Right lung (tissue), 2 donors: ENCODE measurements at regions not wholly inside any gene's neighbourhood (a gene's known extent, or its start where the extent isn't known, plus 50 kb on each side); places are given as distances from the start of the nearest gene placed in this dataset.
"Not testable (repeated sequence)": the region's sequence is repeated elsewhere in the genome, so short reads cannot be mapped to it uniquely, and the experiment has no call there.

Source experiments
- DNase-seq, 2 donors: peaks; one replicate each; pipeline ENCODE4 v3.0.0-alpha.2; 2013

DNA sequence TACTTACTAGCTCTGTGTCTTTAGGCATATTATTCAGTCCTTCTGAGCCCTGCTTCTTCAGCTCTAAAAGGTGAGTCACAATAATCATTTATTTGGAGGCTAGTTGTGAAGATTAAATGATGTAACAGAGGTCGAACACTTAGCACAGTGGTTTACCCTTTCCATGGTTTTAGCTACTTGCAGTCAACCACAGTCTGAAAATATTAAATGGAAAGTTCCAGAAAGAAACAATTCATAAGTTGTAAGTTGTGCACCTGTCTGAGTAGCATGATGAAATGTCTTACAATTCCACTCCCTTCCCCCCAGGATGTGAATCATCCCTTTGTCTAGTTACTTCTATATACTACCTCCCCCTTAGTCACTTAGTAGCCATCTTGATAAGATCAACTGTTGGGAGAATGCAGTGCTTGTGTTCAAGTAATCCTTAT lies 217.6 kb upstream of the THUMPD2 start:
- no peak for DNase-seq

DNA sequence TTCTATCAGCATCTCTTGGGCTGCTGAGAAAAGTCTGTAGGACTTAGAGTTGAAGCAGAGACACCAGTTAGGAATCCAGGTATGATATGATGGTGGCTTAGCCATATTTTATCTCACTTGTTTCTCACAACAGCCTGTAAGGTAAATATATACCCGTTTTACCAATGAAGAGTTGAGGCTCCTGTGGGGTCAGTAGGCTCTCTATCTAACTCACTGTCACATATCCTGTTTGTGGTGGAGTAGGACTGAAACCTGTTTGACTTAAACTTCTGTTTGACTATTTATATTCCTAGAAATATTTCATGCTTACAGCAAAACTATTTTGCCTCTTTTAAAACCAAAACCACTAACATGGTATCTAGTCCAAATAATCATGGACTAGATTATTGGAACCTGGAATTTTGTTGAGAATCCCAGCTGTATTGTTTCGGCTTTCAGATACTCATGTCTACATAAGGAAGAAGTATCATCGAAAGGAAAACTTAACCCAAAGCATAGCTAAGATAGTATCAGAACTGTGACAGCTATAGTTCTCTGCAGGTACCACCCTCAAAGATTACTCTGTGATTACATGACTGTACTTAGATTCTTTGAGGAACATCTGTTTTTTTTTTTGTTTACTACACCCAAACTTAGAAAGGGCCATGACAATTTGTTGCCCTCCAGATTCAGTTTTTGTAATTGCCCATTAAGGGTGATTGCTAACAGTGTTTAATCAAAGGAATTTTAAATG lies 216.1 kb upstream of the THUMPD2 start:
- no peak for DNase-seq

DNA sequence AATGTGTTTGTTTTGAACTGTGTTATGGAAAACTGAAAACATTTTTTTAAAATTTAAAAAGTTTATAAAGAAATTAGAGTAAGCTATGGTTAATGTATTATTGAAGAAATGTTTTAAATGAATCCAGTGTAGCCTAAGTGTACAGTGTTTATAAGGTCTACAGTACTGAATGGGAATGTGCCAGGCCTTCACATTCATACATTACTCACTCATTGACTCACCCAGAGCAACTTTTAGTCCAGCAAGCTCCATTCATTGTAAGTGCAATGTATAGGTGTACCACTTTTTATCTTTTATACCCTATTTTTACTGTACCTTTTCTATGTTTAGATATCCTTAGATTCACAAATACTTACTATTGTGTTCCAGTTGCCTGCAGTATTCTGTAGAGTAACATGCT lies 215.1 kb upstream of the THUMPD2 start:
- DNase-seq: no peak

DNA sequence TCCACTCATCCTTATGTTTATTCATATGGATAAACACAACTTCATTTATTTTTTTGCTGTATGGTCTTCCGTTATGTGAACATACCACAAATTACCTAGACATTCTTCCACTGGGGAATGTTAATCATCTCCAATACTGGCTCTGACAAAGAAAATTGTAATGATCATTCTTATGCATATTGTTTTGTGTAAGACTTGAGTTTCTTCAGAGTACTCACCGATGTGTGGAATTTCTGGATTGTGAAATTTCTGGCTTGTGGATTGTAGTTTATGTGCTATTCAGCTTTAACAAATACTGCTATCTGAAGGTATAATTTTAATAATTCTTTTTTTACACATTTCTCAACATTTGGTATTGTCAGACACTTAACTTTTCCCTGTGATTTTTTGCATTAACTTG lies 212.2 kb upstream of the THUMPD2 start:
- DNase-seq: no peak

DNA sequence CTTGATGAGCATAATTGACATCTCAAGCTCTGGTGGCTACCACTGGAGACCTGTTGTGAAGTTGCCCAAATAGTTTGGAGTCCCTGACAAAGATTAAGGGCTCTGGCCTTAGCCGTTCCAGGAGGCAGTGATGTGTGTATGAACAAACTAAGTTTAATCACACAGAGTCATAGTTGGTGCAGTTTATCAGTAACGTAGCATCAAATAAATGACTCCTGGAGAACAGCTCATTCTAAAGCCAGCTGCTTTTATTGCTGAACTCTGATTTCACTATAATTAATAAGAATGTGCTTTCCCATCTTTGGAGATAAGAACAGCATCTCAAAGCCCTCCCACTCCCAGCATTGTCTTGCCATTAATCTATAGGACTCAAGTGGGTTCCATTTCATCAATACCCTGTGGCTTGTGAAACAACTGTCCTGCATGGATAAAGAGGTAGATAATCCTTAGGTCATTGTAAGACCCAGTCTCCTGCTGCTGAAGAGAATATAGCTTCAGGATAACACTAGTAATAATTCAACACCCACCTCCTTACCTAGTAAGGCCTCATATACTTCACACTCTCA lies 211.4 kb upstream of the THUMPD2 start:
- DNase-seq: no peak

DNA sequence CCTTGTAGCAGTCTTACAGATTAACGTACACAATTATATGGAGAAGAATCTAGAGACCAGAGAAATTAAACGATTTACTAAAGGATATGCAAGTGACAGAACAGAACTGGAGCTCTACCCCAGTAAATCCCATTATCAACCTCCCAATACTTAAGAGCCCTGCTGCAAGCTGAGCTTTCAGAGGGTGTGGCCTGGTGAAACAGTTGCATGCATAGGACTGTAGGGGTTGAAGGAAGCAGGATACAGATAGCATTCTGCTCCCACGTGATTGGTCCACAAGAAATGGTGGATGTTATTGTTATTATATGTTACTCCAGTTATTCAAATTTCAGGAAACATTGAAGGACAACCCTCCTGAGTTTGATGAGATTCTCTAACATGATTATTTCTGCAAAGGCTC lies 210.8 kb upstream of the THUMPD2 start:
- no peak for DNase-seq

DNA sequence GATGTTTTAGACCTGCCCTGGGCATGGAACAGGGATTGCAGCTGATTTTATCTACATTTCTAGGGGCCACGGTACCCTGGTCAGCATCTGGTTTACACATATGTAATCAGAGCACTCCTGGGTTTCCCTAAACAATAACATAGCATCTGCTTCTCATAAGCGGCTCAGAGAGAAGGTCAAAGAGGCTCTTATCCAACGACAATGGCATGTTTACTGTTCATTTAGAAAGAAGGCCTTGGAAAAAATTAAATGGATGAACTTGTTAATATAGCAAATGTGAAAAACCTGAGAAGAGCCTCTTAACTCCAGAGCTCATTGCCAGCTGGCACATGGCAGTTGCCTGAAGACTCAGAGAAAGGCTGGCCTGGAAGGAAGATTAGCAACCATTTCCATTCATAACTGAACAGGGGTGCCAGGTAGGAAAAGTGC lies 202.8 kb upstream of the THUMPD2 start:
- DNase-seq: no peak

DNA sequence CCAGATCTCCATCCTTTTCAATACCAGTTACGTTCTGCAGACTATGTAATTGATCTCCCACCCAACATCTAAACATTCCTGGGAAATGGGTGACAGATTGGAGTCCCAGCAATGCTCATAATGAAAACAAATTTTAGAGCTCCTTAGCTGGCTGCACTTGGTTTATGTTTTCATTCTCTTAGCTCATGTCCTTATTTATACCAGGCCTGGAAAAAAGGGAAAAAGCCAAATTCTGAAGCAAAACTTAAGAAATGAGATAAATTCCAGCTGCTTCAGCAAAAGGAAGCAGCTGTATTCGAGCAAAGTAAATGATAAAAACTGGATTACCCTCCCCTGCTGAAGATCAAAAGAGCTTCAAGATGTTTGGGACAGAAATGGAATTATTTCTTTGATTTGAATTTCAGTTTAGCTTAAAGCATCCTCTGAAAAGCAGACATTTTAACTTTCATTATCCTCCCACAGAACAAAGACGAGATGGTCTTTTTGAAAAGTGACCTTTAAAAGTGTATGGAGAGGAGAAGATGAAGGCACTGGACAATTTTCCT lies 196.5 kb upstream of the THUMPD2 start:
- DNase-seq: peak; percentile 11 to 23

DNA sequence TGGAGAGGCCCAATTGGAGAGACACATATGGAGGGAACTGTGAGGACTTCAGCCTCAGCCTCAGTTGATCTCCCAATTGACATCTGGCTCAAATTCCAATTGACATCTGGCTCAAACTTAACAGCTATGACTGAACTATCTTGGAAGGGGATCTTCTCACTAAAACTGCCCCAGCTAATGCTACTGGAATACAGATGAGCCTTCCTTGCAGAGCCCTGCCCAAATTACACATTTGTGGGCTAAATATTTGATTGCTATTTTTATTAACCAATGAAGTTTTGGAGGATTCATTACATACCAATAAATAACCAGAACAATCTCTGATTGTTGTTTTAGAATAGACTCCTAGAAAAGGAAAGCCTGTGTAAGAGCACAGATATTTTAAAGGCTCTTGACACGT lies 189.0 kb upstream of the THUMPD2 start:
- no peak for DNase-seq

DNA sequence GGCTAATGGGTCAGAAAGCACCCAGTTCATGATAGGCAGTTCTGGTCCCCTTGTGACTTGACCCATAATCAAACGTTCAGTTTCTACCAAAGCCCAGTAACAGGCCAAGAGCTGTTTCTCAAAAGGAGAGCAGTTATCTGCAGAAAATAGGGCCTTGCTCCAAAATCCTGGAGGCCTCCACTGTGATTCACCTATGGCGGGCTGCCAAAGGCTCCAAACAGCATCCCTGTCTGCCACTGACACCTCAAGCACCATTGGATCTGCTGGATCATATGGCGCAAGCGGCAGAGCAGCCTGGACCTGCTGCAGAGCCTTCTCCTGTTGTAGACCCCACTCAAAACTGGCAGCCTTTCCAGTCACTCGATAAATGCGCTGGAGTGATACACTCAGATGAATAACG lies 181.6 kb upstream of the THUMPD2 start:
- not testable (repeated sequence) for DNase-seq

DNA sequence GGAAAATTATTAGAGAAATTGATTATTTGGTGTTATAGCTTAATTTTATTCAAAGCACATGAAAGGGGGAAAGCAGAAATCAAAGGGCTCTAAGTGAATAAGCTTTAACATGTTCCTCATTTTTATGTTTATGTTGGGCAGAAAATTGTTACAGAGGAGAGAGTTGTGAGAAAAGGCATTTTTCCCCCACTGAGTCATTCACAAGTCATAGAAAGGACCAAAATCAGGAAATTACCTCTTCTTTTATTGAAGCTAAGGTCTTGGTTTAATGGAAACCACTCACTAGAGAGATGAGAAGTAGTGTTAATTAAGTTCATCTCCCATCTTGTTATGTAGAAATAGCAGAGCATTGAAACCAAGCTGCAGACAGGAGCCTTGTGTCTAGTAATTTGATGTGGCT lies 175.3 kb upstream of the THUMPD2 start:
- no peak for DNase-seq

DNA sequence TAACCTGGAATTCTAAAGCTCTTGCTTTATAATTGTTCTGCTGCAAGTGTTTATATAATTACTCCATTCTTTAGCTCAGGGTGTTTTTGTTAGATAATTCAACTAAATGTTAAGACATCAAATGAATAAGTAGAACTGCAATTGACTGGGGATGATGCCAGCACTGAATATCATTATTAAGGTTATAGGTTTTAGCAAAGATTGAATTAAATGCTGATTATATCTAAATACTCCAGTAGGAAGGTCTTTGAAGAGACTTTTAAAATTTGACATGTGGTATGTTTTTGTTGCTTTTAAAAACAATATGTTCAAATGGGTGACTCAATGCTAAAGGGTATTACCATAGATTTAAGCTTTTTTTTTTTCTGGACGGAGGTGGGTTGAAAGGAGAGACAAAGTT lies 170.1 kb upstream of the THUMPD2 start:
- DNase-seq: no peak

DNA sequence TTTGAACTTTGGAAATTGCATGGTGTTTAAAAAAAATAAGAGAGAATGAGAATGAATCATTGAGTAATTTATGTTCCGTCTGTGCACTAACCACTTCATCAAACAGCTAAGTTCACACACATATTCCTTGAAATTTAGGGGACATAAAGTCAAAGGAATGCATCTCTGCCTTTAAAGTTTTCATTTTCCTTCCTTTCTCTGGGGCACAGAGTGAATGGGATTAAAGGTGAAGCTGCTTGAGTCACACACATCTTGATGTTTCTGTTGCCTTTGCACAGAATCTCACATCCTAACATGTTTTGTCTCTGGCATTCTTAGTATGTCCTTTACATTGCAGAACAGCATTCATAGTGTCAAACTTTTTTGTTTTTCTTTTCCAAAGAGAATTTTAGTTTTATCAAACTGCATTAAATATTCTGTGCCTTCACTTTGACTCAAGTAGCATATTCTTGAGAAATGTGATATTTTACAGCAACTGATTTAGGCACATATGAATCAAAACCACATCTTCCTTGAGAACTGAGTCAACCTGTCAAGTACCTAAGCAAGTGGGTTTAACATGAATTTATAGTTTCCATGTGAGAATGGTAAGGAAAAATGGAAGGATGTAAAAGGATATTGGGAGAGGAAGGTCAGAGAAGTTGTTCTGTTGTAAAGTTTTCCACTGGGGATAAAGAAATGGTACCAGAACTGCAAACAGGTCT lies 169.1 kb upstream of the THUMPD2 start:
- DNase-seq: no peak

DNA sequence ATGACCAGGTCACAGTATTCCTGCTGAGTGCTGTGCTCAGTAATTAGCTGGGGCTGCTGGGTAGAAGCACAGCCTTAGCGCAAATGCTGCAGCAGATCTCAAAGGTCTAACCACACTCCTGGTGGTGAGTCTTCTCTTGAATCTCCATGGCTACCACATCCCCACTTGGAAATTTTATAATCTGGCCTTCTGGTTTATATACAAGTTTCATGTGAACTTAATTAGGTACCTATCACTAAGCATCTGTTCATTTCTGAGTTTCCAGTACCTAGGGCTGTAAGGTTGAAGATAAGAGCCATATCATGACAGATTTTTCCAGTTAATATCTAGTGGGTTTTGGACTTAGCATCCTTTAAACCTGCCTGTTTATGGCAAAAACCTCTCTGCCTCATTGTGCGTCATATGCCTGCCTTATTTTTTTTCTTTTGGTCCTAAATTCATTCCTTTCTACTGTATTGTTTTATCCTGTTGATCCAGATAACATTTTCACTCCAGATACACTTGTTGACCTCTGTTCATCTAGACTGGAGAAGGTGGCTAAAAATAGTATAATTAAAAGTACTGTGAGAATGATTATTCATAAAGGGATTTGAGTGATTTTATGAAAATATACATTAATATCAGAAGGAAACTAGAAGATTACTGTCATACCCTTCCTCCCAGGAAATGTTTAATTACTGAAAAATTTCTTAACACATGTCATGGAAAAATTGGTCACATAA lies 168.4 kb upstream of the THUMPD2 start:
- no peak for DNase-seq

DNA sequence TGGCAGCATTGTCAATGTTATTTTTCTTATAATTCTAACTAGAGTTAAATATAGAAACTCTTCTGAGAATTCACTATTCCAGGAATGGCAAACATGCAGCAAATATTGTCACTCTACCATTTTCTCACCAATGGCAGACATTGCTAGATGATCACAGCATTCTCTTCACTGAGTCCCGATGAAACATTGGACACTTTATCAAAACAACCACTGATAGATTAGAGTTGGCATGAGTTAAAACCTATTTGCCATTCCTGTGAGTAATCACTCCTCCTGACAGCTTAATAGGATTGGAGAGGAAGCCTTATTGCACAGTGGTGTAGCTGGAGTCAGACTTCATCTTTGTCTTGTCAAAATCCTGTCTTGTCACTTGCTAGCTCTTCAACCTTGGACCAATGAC lies 163.9 kb upstream of the THUMPD2 start:
- no peak for DNase-seq

DNA sequence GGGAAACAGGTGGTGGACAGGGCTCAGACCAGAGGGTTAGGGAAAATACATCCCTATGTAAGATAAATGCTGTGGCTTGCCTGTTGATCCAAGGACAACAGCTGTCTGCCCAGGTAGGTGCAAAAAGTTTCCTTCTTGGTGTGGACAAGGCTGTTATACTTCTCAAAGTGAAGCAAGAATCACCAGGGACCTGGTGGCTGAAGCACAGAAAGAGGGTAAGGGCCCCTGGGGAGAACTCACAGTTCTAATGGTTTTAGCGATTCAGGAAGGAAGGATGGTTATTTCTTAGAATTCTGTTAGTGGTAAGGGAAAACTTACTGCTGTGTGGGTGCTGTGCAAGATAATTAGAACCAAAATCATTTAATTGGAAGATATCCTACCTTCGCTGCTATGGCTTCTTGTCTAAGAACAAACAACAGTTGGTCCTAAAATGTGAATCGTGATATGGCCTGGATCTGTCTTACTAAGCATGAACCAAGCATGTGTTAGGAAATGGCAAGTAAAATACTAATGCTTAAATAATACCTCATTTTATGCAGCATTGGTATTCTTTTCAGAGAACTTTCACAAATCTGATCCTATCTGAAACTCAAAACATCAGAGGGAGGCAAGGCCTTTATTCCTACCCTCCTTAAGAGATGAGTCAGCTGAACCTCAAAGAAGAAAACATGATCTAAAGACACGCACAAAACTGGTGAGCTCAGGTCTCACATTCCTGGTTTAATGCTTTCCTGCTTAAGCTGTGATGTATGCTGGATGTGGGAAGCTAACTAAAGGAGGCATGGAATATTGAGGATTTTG lies 159.2 kb upstream of the THUMPD2 start:
- no peak for DNase-seq

DNA sequence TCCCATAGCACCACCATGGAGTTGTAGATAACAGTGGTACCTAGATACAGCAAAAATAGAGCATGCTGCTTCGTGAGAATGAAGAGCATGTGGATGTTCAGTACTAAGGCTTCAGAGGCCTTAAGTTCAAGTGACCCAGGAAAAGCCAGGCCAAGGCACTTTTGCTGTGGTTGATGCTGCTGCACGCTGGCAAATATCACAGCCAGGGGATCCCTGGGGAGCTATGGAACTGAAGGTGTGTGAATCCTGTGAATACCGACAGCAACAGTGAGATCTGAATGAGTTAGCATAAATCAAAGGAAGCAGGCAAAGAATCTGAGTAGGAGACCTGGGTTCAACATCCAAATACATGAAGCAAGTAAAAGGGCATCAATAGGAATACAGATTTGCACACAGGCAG lies 158.6 kb upstream of the THUMPD2 start:
- no peak for DNase-seq

DNA sequence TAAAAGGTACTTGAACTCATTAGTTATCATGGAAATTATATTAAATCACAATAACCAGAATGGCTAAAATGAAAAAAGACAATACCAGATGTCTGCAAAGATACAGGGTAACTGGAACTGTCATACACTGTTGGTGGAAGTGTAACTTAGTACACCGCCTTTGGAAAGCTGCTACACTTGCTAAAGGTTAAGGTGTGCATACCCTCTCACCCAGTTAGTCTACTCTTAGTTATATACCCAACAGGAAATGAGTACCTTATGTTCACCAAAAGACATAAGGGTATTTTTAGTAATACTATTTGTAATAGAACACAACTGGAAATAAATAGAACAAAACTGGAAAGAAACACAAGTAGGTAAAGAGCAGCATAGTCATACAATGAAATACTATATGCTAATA lies 155.8 kb upstream of the THUMPD2 start:
- DNase-seq: no peak

DNA sequence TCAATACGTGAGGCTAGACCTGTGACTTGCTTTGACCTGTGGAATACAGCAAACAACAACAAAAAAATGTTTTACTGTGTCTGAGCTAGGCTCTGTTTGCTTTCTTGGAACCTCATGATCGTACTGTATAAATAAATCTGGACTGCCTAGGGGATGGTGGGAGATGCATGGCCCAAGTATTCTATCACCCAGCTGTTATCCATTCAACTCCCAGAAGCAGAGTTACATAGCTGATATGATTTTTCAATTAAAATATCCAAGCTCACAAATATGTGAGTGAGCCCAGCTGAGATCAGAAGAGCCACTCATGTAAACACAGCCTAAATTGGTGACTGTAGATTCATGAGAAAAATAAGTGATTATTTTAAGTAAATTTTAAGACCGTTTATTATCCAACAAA lies 154.1 kb upstream of the THUMPD2 start:
- DNase-seq: peak in 1 of 2 donors; percentile 2

DNA sequence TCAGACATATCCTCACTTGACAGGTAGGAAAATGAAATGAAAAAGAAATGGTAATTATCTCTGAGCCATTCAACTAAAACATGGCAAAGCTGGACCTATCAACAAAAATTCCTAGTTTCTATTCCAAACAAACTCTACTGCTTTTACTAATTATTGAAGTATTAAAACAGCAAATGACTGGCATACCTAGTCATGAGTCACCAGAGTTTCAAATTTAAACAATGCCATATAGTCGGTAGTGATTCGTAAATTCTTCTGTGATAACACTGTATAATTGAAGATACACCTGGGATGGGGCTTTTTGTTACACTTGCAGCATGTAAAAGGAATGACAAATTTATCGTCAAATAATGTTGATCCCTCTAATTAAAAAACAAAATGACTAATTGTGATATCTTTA lies 153.1 kb upstream of the THUMPD2 start:
- DNase-seq: no peak

DNA sequence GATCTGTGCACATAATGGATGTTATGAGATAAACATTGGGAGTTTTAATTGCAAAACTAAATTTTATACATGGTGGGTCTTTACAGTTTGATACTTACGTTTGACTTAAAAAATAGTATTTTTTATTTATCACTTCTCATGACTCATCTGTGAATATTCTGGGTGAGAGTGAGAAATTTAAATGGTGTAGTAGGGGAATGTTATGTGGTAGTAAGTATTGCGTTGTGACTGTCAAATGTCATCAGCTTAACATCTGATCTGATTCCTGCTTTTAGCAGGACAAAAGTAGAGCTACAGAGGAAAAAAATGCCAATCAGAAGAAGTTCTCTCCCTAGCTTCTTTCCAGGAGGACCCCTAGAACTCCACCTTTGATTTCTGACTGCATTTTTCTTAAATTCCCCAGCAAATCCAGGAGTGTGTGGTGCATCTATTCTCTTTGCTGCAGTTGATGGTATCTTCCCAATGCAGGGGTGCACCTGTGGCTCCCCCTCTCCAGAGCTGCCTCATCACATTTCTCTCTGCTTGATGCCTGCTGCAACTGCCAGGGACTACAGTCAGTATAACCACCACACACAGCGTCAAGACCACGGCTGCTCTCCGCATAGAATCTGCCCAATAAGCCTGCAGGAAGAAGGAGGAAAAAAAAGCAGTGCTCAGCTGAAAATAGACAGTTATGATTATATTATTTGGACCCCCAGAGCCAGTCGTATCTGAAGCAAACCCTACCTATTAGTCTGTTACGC lies 151.3 kb upstream of the THUMPD2 start:
- DNase-seq: no peak
